SHP77 (cell line): ENCODE measurements at regions not wholly inside any gene's neighbourhood (a gene's known extent, or its start where the extent isn't known, plus 50 kb on each side); places are given as distances from the start of the nearest gene placed in this dataset.

Experiments
- DNase-seq, 2 experiments: peaks; one replicate each; lab custom pipeline; 2025; lab: John Stamatoyannopoulos, UW

DNA sequence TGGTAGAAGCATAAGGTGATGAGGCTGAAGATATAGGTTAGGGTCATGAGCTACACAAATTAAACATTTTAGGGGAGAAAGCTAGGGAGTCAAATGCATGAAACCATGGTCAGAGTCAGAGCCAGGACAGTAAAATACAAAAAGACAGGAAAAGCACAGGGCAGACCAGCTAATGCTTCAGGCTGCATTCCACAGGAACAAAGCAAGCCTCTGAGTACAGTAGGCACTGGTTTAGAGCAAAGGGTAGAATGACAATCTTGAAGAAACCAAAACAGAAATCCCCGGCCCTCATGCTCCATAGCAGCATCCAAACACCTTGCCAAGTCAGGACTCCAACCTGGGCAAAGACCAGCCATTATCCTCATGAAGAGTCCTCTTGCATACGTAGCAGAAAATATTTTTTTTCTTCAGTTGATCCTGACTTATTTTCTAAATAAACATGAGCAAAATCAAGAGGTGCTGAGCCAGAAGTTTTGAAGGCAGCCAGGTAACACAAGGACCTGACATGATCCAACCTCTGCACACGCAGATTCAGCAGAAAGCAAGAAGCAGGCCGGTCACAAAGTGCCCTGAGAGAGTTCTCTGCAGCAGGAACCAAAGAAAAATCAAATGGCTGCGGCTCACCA, 273.1 kb downstream of the TTLL7 start:
- no peak for DNase-seq

GRCh38 chr1:83718338-83718737, 280.6 kb downstream of the TTLL7 start:
- no peak for DNase-seq

DNA sequence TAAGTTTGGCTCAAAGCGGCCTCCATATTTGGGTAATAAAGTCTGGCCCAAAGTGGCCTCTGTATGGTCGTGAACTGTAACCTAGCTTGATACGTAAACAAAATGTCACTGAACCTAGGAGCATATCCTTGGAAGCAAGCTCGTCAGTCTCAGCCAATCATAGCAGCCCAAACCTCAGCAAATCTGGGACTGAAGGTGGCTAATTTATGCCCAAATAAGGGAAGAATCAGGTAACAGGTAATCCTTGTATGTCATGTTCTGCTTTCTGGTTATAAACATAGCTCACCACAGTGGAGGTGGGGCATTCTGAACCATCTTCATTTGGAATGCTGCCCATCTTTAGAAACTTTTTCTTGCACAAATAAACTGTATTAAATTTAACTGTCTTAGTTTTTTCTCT, 281.1 kb downstream of the TTLL7 start:
- no peak for DNase-seq

DNA sequence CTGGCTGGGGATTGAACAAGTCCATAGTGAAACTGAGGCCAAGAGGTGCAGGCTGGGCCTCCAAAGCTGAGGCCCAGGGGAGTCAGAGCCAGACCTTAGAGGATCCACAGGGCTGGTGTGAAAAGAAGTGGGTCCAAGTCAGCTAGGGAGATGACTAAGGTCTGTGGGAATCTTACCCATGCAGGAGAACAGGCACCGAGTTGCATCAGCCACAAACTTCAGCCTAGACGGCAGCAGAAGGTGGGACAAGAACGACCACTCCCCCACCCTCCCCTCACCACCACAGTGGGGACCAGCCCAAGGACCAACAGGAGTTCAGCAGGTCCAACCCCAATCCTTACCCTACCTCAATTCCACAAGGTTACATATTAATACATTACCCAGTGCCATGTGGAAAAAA, 282.3 kb downstream of the TTLL7 start:
- DNase-seq, result no peak

DNA sequence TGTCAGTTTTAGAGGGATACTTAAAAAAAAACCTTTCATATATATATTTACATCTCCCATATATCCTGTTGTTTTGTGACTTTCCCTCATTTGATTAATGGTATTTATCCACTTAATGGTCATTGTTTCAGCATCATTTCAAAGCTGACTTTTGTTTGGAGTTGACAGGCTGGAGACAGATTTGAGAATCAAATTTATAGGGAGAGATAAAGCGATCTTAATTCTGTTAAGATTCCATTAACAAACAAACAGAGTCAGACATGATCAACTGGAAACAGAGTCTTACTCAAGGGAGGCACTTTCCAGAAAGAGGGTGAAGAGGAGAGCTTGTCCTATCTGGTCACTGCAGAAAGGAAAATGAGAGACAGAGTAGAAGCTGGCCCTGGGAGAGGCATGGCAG, 283.4 kb downstream of the TTLL7 start:
- DNase-seq, result no peak

DNA sequence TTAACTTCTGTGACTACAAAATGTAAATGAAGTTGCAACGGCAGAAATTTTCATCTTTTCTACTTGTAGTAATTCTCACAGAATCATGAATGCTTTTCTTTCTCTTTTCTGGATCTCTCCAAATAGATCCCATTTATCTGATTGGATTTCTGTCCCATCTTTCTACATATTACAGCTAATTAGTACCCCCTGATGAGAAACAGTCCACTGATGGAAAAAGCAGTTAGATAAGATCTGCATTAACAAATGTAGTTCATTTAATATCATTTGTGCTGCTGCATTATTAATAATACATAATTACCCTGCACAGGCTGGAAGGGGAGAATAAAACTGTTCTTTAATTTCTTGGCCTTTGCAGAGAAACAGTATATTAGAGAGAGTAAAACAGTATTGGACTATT, 289.3 kb downstream of the TTLL7 start:
- no peak for DNase-seq

DNA sequence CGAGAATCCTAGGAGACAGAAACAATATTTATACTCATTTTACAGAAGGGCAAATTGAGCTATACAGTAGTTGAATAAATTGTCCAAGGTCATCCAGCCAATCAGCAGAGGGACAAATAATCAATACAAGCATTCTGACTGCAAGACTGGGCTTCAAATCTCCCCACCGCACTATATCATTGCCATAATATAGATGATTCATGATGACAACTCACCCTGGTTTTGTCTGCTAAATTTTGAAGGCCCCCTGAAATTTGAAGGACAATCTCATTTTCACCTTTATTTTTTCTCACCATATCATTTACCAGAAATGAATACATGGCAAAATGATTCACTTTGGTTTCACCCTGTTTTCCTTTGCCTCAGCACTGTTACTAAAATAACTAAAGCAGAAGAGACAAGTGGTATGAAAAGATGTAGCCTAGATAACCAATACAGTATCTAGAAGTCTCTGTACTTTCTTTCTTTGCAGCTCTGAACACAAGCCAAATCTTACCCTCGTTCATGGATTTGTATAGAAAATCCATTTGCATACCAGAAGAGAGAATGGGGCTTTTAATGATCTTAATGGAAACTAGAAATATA, 292.5 kb downstream of the TTLL7 start:
- no peak for DNase-seq

GRCh38 chr1:83705091-83705490, 293.8 kb downstream of the TTLL7 start:
- no peak for DNase-seq

GRCh38 chr1:83704350-83704749, 294.6 kb downstream of the TTLL7 start:
- no peak for DNase-seq

- DNase-seq, result no peak
Observed at GRCh38 chr1:83702356-83702755, 296.6 kb downstream of the TTLL7 start.

GRCh38 chr1:83701355-83701754, 297.6 kb downstream of the TTLL7 start:
- DNase-seq, result peak in 1 of 2 experiments; percentile 6

DNA sequence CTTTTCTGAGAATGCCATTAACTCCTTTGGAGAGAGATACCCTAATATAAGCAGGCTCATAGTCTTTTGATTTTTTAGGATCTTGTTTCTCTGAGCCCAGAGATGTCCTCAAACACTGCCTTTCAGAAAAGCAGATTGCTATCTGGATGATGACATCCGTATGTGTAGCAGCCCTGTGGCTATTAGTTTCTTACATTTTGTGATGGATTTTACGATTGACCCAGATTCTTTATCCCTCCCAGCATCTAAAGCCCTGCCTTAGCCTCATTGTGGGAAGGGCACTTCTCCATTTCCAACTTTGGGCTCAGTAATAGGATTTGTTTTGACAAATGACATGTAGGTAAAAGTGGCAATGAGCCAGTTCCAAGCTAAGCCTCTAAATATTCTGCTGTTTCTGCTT, 300.3 kb downstream of the TTLL7 start:
- no peak for DNase-seq

GRCh38 chr1:83697961-83698360, 301.0 kb downstream of the TTLL7 start:
- no peak for DNase-seq

- DNase-seq, result no peak
Observed at GRCh38 chr1:83697220-83697619, 301.7 kb downstream of the TTLL7 start.

GRCh38 chr1:83694449-83694848, 304.5 kb downstream of the TTLL7 start:
- DNase-seq, result peak in 1 of 2 experiments; percentile 4

- DNase-seq, result peak in 1 of 2 experiments; percentile 12
Observed at GRCh38 chr1:83693427-83694126, 305.4 kb downstream of the TTLL7 start.

- peak; percentile 10 to 13 for DNase-seq
Observed at GRCh38 chr1:83692524-83693381, 306.2 kb downstream of the TTLL7 start.

- no peak for DNase-seq
Observed at GRCh38 chr1:83691953-83692500, 306.9 kb downstream of the TTLL7 start.

DNA sequence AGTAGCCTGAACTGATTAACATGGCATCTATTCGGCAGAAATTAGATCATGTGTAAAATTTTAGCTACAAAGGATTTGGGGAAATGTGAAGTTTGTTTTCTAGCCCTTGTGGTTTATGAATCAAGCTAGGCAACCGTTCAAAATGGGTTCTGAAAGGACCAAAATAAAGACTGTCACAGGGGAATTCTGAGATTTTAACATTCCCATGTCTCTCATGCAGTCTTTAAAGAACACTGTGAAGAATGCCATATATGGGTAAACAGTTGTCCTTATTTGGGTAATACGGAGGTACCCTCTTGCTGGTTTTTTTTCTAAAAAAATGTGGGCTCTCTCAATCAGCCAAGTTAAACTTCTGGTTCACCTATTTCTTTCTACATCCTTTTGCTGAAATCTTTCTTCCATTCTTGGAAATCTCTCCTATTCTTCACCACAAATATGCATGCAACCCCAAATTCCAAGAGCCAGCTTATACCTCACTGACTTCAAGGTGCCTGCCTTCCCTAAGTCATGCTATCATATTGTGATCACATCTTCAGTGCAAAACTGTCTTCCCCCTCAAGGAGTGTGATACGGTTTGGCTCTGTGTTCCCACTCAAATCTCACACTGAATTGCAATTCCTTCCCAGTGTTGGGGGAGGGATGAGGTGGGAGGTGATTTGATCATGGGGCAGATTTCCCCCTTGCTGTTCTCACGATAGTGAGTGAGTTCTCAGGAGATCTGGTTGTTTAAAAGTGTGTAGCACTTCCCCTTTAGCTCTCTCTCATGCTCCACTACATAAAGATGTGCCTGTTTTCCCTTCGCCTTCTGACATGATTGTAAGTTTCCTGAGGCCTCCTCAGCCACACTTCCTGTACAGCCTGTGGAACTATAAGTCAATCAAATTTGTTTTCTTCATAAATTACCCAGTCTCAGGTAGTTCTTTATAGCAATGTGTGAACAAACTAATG, 308.7 kb downstream of the TTLL7 start:
- no peak for DNase-seq

DNA sequence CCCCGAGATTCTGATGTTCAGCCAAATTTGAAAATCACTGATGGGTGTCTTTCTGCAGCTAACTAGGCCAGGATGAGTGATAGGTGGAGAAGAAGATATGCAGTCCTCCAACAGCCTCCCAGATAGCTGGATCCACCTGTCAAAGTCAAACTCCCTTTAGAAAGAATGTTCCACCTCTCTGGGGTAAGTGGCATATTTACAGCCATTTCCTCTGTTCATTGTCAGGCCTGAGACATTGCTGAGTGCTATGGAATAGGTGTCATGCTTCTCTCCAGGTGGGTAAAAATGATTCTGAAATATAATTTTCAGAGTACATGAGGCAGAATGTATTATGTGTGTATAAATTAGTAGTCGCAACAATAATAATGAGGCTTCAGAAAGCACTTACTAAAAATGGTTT, 316.8 kb downstream of the TTLL7 start:
- no peak for DNase-seq

DNA sequence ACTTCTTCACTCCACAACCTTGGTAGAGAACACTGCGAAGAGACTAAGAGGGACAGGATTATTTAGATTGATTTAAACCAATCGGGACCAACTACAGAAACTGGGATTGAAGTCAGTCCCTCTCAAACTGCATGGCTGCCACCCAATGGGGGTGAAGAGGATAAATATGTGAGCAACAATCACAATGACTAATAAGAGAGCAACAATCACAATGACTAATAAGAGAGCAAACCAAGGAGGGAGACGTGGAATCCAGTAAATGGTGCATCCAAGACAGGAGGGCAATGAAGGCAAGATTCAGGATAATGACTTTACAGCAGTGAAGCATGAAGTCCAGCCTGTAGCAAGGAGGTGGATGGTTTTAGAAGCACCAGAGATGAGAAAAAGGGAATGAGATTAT, 322.8 kb downstream of the TTLL7 start:
- DNase-seq, result no peak
